Fibroblast of skin of right quadriceps (primary cell): ENCODE measurements at regions not wholly inside any gene's neighbourhood (a gene's known extent, or its start where the extent isn't known, plus 50 kb on each side); places are given as distances from the start of the nearest gene placed in this dataset.

Source experiments
- DNase-seq: peaks from one replicate; pipeline ENCODE4 v3.0.0-alpha.2; 2013

DNA sequence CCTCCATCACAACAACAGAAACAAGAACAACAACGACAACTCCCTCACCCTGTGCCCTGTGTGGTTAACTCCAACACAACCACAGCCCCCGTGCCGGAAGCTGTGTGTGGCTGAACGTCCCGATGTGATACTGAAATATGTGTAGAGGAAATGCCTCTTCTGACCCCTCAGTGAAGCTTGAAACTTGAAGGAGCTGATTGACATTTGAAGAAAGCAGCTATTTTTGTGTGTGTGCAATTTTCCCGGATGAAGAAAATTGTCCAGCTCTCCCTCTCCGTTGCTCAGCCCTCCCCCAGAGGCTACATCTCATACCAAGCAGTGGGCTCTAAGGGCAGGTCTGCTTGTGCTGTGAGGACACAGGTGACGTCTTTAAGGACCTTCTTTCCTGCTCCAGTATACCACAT, 173.8 kb downstream of the ICOS start:
- DNase-seq = peak; percentile 31

- peak; percentile 52 for DNase-seq
Measured at GRCh38 chr2:204110751-204111516, 174.4 kb downstream of the ICOS start.

DNA sequence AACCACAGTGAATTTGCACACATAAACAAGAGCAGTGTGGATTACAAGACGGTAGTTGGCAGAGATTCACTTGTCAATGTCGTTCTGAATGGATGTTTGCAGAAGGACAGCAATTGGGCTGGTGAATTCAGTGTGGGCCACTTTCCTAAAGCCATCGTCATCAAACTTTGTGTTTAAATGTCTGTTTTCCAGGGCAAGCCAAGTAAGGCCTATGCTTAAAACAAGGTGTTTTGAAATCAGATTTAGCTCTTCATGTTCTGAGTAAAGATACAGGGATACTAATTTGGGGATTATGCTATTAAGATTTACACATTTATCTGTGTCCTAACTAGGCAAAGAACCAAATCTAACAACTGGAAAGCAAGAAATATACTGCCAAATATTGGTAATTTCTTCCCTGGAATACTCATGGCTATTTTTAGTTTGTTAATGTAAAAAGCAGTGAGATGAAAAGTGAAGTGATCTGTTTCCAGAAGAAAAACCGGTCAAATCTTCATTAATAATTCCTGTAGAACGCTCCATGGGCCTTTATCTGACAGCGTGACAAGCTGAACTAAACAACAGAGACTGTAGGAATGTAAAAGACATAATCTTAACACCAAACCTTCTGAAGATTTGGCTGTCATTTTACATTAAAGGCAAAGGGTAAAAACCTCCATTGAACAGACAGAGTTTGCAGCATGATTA, 175.7 kb downstream of the ICOS start:
- DNase-seq = no peak

DNA sequence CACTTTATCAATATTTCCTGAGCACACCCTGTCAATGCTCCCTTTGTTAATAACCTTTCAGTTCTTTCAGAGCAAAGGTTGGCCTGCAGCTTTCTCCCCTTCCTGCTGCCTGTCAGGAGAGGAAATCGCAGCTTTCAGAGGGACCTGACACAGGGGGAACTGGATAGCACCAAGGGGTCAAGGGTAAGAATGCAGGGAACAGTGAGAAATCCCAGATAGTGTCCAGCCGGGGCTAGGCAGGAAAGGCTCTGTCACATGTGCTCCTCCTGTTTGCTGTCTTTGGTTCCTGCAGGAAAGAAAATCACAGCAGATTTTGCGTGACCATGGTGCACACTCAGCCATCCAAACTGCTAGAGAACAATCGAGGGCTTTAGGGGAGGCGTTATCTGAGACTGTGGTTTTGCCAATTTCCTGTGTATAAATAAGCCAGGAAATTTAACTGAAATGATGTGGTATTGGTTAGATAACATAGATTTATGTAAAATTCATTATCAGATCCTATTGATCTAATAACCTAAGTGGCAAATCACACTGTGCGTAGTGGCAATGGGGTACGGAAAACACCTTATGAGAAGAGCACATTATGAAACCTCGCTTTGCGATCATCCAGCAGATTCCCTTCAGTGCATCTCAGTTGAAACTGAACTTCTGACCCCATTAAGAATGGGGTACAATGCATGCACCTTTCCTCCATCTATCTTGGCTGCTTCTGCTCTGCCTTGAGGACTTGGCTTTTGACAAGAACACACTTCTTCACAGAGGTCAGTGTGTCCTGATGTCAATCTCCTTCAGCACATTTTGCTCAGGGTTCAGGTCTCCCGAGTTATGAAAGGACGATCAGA, 178.0 kb downstream of the ICOS start:
- DNase-seq = no peak

DNA sequence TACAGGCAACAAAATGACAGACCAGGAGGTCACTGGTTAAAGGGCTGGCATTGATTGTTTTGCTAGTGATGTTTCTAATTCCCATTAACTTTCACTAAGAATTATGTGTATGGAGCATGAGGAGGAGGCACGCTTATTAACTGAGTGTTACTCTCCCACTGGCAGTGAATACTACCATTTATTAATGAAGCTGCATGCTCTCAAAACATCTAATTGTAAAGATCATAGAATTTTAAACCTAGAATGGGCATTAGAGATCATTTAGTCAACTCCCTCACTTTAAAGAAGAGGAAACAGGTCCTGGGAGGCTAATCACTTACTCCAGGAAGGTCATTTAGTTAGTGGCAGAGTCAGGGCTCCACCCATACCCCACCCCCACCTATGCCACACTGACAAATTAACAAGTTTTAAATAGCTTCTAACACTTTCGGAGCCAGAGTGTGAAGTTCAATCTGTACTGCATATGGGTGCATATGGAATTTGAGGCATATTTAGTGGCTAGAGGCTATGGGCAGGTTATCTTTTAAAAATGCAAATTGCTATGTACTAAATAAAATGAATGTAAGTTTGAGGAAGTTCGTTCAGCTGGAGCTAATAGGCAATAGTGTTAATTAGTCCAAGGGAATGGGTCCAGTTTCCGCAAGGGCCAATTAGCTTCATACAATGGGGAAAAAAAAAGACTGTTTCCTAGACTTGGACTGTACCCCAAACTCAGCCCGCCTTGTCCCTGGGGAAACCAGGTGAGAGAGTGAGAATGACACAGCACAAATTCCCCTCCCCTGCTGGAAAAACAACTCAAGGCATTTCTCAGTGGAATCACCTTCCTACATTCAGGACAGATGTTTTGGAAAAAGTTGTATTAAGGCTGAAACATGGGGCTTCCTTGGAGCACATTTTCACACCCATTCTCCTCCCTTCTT, 178.8 kb downstream of the ICOS start:
- DNase-seq = no peak

- no peak for DNase-seq
Measured at GRCh38 chr2:204116159-204116792, 179.7 kb downstream of the ICOS start.

DNA sequence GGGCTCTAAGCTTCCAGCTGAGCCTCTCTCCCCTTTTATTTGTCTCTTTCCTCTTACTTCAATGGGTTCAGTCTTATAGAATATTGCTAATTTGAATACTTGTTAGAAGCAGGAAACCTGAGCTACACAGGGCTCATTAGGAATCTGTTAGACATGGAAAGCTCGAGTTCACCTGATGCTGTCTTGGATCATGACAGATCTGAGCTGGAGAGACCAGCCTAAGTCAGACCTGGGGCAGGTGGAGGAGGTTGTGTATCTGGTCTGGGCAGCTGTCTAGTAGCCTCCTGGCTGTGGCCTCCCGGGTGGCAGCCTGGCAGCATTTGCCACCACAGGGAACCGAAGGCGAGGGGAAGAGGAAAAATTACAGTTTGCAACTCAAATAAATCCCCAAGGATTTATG, 185.9 kb downstream of the ICOS start:
- no peak for DNase-seq

DNA sequence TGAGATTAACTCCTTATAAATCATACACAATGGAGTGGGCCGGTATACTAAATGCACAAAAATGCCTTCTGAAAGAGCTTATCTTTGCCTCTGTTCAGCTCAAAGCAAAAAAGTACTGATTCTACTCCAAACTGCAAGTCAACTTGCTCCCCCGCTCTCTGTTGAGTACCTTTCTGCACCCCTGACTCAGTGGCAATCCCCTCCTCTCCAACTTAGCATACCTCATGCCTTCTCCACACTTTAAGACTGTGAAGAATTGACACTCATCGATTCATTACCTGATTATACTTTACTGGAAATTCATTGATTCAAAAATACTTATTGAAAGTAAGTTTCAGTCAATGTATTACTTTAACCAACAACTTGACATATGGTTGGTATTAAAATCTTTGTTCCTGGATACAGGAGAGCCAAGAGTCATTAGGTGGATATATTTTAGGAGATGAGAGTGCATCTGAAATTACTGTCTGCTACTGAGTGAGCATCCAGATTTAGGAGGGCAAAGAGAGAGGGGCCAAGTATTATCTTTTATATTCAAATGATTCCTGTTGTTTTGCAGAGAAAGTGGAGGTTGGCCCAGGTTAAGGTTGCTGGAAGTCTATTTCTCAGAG, 187.7 kb downstream of the ICOS start:
- DNase-seq = no peak

- no peak for DNase-seq
Measured at GRCh38 chr2:204126705-204127104, 190.1 kb downstream of the ICOS start.

- no peak for DNase-seq
Measured at GRCh38 chr2:204127238-204127637, 190.7 kb downstream of the ICOS start.

- no peak for DNase-seq
Measured at GRCh38 chr2:204129591-204130294, 193.2 kb downstream of the ICOS start.

DNA sequence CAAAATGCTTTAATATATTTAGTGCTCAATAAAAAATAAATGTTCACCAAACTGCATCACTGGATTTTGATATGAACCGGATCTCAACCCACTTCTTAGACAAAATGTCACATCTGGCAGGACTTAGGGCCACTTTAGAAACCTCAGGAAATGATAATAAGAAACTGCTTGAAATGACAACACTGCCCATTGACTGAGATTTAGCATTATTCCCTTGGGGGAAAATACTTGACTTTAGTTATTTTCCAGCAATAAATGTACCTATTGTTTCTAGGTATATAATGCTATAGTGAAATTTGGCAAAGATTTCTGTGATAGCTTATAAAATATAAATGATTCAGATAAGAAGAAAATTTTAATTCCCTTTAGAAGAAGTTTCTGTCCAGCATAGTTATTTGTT, 195.1 kb downstream of the ICOS start:
- no peak for DNase-seq

DNA sequence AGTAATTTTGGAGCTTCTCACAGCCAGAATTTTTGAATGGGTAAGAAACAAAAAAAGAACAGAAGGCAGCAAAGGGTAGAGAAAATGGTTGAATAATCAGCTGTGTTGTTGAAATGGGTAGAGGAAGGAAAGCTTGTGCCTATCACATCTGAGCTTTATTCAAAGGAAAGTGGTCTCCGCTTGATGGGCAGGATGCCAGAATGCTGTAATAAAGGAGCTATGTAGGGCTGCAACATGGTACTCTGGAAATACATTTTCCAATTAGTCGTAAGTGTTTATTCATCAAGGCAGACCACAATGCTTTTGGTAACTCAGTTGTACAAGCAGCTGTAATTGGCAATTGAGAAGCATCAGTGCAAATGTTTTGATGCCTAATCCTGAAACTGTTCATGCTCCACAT, 196.9 kb downstream of the ICOS start:
- DNase-seq = no peak

GRCh38 chr2:204134421-204134820, 197.9 kb downstream of the ICOS start:
- no peak for DNase-seq

- no peak for DNase-seq
Measured at GRCh38 chr2:204135752-204136151, 199.2 kb downstream of the ICOS start.

DNA sequence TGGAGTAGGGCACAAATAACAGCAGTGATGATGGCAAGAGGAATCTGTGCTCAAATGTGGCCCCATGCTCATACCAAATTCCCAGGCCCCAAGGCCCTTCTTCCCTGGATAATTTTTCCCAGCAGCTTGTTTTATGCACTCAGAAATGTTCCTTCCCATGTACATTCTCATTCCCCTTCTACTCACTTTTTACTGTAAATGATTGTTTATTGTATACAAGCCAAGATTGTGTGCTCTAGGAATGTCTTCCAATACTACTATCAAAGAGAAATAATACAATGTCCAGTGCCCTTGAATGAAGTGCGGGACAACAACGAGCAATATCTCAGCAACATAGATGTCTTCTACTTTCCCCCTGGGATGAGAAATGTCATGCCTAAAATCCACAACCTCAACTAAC, 201.6 kb downstream of the ICOS start:
- DNase-seq = no peak

DNA sequence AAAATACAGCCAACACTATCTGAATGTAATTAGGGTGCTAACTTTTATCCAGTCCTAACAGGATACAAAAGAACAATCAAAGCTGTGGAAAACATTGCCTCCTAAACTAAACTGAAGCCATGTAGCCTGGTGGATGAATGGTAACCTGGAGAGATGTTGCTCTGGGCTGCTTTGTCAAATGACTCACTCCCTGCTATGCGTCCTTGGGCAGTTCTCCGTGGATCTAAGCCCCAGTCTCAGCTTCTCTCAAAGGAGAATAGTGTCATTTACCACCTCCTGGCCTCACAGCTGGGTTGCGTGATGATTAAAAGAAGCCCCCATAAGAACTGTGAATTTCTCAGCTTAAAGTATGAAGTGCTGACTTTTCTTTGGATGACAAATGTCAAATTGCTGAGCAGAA, 203.7 kb downstream of the ICOS start:
- no peak for DNase-seq

GRCh38 chr2:204143216-204144014, 206.9 kb downstream of the ICOS start:
- no peak for DNase-seq

DNA sequence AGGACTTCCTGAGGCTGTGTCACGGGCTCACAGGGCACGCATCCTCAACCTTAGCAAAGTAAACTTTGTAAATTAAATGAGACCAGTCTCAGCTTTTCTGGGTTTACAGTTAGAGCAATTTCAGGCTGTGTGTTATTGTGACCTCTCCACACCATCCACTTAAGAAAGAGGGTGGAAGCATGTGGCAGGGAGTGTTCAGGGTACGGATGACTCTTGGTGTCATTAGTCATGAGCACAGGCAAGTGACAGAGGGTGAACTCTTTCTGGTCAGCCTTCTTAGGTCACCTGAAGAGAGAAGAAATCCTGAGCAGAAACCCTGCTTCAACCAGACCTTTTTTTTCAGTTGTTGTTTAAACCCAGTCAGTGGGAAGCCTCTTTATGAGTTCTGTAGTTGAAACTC, 207.9 kb downstream of the ICOS start:
- DNase-seq = no peak

DNA sequence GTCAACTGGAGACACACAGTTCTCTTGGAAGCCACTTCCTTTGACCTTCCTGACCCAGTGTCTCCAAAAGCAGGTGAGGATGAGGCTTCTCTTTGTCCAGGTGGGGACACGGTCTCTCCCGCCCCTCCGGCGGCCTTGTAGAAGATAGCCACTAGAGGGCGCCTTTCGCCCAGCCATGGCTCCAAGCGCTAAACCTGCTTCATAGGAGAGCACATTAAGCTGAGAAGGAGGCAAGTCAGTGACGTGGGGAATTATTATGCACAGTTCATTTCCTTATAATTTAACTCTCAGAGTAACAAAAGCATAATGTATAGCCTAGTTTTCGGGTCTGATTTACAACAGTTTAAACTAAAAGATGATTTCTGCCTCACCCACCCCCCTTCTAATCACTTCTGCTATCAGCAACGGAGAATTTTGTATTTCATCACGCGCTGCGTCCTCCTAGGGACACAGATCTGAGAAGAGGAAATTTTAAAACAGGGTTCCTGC, 208.7 kb downstream of the ICOS start:
- peak; percentile 56 for DNase-seq
